ENCODE measurements at regions not wholly inside any gene's neighbourhood (a gene's known extent, or its start where the extent isn't known, plus 50 kb on each side); places are given as distances from the start of the nearest gene placed in this dataset.

GRCh38 chrX:4762196-4762595, 1048.7 kb upstream of the PRKX start:
- H3K27ac ChIP-seq (ENCODE audit: low read depth in 1 of 2, low read length in 2 of 2), result no peak overlapping the region
- no peak overlapping the region for H3K9ac ChIP-seq (ENCODE audit: low read depth in 1 of 2, low read length in 2 of 2)
- H3K27me3 ChIP-seq (ENCODE audit: control insufficient read depth in 4 of 4, insufficient read depth in 4 of 4, low read length in 3 of 4), result no peaks in the 10 kb centered on the region
- no peaks in the 10 kb centered on the region for H3K9me3 ChIP-seq (ENCODE audit: control insufficient read depth in 4 of 4, low read length in 3 of 4)
- H3K4me1 ChIP-seq (ENCODE audit: control insufficient read depth in 4 of 4, insufficient read depth in 4 of 4, low read length in 3 of 4), result no peaks in the 10 kb centered on the region
- no peak overlapping the region for H3K4me3 ChIP-seq (ENCODE audit: low read depth in 1 of 3, low read length in 3 of 3)
- DNase-seq (ENCODE audit: low spot score), result no peak
- 92% methylated on average over 3 of the region's 3 CpGs for WGBS
- H3K36me3 ChIP-seq (ENCODE audit: control insufficient read depth in 4 of 4, insufficient read depth in 3 of 4, low read depth in 1 of 4, low read length in 3 of 4), result no peaks in the 10 kb centered on the region
- TF ChIP-seq ZBTB33 (IDR thresholded peaks at IDR 0.05), result no peak
- TF ChIP-seq JUND (IDR thresholded peaks at IDR 0.05), result no peak
- TF ChIP-seq NR2F2 (IDR thresholded peaks at IDR 0.05), result no peak
- TF ChIP-seq HNF4G (IDR thresholded peaks at IDR 0.05), result no peak
- no peak for TF ChIP-seq SP1 (IDR thresholded peaks at IDR 0.05)
- no peak for TF ChIP-seq ATF3 (IDR thresholded peaks at IDR 0.05)
- no peak for TF ChIP-seq MAX (IDR thresholded peaks at IDR 0.05)

- Histone ChIP-seq H3K9ac (ENCODE audit: low read depth in 1 of 2, low read length in 2 of 2) (no peak overlapping the region), H3K4me3 (ENCODE audit: low read depth in 1 of 3, low read length in 3 of 3) (no peak overlapping the region), H3K9me3 (ENCODE audit: control insufficient read depth in 4 of 4, low read length in 3 of 4) (no peaks in the 10 kb centered on the region), H3K4me1 (ENCODE audit: control insufficient read depth in 4 of 4, insufficient read depth in 4 of 4, low read length in 3 of 4) (no peaks in the 10 kb centered on the region), H3K36me3 (ENCODE audit: control insufficient read depth in 4 of 4, insufficient read depth in 3 of 4, low read depth in 1 of 4, low read length in 3 of 4) (no peaks in the 10 kb centered on the region), H3K27me3 (ENCODE audit: control insufficient read depth in 4 of 4, insufficient read depth in 4 of 4, low read length in 3 of 4) (no peaks in the 10 kb centered on the region), H3K27ac (ENCODE audit: low read depth in 1 of 2, low read length in 2 of 2) (no peak overlapping the region)
- DNase-seq (ENCODE audit: low spot score), result no peak
- TF ChIP-seq GABPA (IDR thresholded peaks at IDR 0.05 in 1 of 2, conservative IDR thresholded peaks at IDR 0.05 in 1 of 2) (no peak), EGR1 (IDR thresholded peaks at IDR 0.05; ENCODE audit: low read depth in 2 of 2) (no peak), JUND (IDR thresholded peaks at IDR 0.05) (no peak), ATF3 (IDR thresholded peaks at IDR 0.05) (no peak), FOXA2 (IDR thresholded peaks at IDR 0.05) (no peak), MAX (IDR thresholded peaks at IDR 0.05) (no peak), YY1 (IDR thresholded peaks at IDR 0.05) (no peak), RXRA (IDR thresholded peaks at IDR 0.05) (no peak), TAF1 (conservative IDR thresholded peaks at IDR 0.05) (no peak), ZBTB33 (IDR thresholded peaks at IDR 0.05) (no peak), HNF4A (conservative IDR thresholded peaks at IDR 0.05) (no peak), NR2F2 (IDR thresholded peaks at IDR 0.05) (no peak), HNF4G (IDR thresholded peaks at IDR 0.05) (no peak), RAD21 (IDR thresholded peaks at IDR 0.05) (no peak), REST (IDR thresholded peaks at IDR 0.05) (no peak), SP1 (IDR thresholded peaks at IDR 0.05) (no peak), FOXA1 (IDR thresholded peaks at IDR 0.05) (no peak)
- 69% methylated on average over 8 of the region's 8 CpGs for WGBS
Measured at GRCh38 chrX:4754878-4755604, 1041.6 kb upstream of the PRKX start.

All from liver (tissue), 7 donors.